H1 (cell line): ENCODE measurements at regions not wholly inside any gene's neighbourhood (a gene's known extent, or its start where the extent isn't known, plus 50 kb on each side); places are given as distances from the start of the nearest gene placed in this dataset.

Experiments
- TBP ChIP-seq: IDR thresholded peaks from 2 replicates; pipeline ENCODE4 v1.6.1; 2011; ENCODE audit warnings: low read depth, low read length, improper control_type of control experiment

DNA sequence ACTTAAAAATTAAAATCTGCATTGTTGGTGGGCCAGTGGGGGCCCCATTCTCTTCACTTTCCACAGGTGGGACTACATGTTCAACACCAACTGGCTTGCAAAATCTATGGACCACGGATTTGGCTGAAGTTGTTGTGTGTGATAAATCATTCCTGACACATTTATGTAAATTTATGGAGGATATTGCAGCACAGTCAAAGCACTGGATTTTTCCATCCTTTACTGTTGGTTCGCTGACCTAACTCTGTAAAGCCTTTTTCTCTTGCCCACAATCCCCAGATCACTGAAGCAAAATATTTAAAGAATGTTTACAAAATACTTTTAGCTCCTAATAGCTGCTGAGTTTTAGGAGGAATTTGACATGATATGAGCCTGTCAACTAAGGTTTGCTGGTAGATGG lies 219.7 kb upstream of the PRICKLE1 start (continued):
- TF ChIP-seq TBP: no peak
